ENCODE measurements at regions not wholly inside any gene's neighbourhood (a gene's known extent, or its start where the extent isn't known, plus 50 kb on each side); places are given as distances from the start of the nearest gene placed in this dataset.
"Not testable (repeated sequence)": the region's sequence is repeated elsewhere in the genome, so short reads cannot be mapped to it uniquely, and the experiment has no call there.

GRCh38 chr21:27025708-27026107, 58.8 kb upstream of the ADAMTS5 start:
- DNase-seq (ENCODE audit: low read depth in 2 of 2), result not testable (repeated sequence)

- no peak for DNase-seq (ENCODE audit: low read depth in 2 of 2)
Observed at GRCh38 chr21:27024971-27025370, 58.1 kb upstream of the ADAMTS5 start.

- no peak for DNase-seq (ENCODE audit: low read depth in 2 of 2)
Observed at GRCh38 chr21:27024301-27024700, 57.4 kb upstream of the ADAMTS5 start.

DNA sequence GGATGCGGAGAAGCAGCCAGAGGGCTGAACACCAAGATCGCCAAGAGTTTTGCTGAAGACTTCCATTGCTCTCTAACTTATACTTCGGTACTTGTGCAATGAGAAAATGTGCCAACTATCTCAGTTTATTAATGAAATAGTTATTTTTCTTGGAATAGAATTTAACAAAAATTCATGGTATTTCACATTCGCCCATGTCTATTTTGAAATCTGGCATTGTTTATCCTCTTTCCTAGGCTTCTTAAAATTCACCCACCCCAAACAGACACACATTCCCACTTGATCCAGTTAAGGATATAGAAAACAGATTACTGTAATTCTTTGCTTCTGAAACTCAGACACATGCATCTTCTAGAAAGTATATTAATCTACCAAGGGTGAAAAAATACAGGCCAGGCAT, 56.3 kb upstream of the ADAMTS5 start:
- no peak for DNase-seq (ENCODE audit: low read depth in 2 of 2)

DNA sequence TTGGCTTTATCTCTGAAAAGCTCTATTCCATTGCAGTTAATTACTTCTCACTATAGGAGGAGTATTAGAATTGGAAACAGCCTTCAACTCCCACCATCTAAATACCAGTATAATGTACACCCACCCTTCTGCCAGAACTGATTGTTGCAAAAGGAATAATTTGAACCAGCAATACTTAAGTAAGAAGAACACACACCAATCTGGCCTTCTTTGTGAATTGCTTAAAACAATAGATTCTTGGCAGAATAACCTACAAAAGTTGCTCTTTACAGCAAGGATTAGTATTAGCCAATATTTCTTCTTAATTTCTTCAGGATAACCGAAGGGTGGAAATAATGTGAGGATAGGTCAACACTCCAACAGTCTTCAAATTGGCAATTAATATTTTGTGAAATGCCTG, 54.9 kb upstream of the ADAMTS5 start:
- no peak for DNase-seq (ENCODE audit: low read depth in 2 of 2)

GRCh38 chr21:27021046-27021445, 54.2 kb upstream of the ADAMTS5 start:
- no peak for DNase-seq (ENCODE audit: low read depth in 2 of 2)

DNA sequence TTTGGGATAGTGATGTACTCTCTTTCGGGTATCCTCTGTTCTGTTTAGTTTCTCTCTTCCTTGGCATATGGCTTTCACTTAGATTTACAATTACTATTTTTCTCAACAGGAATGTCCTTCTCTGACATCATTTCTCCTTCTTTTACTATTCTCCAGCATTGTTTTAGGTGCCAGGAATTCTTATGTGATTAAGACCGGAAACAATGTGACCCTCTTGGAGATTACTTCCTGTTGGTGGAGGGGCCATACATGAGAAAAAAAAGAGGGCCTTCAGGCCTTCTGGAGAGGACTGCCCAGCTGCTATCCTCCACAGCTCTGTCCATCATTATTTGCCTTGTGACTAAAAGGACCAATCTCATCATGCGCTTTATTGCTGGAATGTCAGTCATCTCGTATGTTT, 50.4 kb upstream of the ADAMTS5 start:
- no peak for DNase-seq (ENCODE audit: low read depth in 2 of 2)

Measured in stimulated activated CD8-positive, alpha-beta memory T cell treated with anti-CD3 and anti-CD28 coated beads, Interleukin-7, amount 100 ng/mL, for 4 hours (primary cell).